GM19025 (cell line): ENCODE measurements at regions not wholly inside any gene's neighbourhood (a gene's known extent, or its start where the extent isn't known, plus 50 kb on each side); places are given as distances from the start of the nearest gene placed in this dataset.
A peak's percentile ranks its signal among the peaks of the same experiment; 100 is the strongest.

Source experiments
- ATAC-seq: cut with Tn5 transposase; IDR thresholded peaks from one replicate; pipeline ENCODE4 v1.9.1; 2021; ENCODE audit warnings: mild to moderate bottlenecking, low read depth, moderate library complexity; ENCODE audit not compliant: unreplicated experiment

GRCh38 chr2:3138621-3139020, 239.0 kb downstream of the EIPR1 start:
- no peak for ATAC-seq

- no peak for ATAC-seq
Measured at GRCh38 chr2:3137651-3138300, 239.8 kb downstream of the EIPR1 start.

GRCh38 chr2:3135676-3136075, 241.9 kb downstream of the EIPR1 start:
- ATAC-seq: no peak

DNA sequence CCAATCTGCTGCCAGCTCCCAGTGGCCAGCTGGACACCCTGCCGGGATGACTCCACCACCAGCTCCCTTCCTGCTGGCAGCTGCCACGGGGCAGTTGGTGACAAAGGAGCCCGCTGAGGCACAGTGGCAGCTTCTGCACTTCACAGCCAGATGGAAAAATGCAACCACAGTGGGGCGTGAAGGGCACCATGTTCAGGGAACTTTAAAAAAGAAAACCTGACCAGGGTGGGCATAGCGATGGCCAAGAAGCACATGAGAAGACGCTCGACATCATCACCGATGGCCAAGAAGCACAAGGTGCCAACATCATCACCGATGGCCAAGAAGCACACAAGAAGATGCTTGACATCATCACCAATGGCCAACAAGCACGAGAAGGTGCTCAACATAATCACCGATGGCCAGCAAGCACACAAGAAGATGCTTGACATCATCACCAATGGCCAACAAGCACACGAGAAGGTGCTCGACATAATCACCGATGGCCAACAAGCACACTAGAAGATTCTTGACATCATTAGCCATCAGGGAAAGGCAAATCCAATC, 243.5 kb downstream of the EIPR1 start:
- no peak for ATAC-seq

DNA sequence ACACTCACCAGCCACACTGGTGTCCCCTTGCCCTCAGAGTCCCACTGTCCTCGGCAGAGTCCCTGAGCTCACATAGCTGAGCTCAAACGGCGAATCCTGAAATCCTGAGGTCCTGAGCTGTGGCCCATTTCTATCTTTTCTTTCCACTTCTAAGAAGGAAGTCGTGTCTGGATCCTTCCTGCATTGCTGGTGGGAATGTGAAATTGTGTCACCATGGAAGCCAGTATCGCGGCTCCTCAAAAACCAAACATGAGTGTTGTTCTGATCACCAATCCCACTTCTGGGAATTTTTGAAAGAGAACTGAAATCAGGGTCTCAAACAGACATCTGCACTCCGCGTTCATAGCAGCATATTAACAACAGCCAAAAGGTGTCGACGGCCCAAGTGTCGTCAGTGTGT, 244.7 kb downstream of the EIPR1 start:
- no peak for ATAC-seq

DNA sequence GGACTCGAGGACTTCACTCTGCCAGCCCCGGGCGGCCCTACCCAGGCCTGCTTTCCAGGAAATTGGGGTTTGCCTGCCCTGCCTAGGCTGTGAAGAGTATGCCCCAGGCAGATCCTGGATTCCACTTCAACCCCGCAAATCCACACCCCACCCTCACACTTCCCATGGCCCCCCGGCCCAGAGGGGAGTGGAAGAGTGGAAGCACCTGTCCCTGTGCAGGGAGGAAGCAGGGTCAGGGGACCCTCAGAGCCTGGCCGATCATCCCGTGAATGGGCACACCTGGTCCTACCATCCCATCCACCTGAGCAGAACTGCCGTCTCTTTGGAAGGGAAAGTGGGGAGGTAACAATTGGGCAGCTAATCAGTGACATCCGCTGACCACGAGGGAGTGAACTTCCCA, 245.2 kb downstream of the EIPR1 start:
- ATAC-seq: no peak

DNA sequence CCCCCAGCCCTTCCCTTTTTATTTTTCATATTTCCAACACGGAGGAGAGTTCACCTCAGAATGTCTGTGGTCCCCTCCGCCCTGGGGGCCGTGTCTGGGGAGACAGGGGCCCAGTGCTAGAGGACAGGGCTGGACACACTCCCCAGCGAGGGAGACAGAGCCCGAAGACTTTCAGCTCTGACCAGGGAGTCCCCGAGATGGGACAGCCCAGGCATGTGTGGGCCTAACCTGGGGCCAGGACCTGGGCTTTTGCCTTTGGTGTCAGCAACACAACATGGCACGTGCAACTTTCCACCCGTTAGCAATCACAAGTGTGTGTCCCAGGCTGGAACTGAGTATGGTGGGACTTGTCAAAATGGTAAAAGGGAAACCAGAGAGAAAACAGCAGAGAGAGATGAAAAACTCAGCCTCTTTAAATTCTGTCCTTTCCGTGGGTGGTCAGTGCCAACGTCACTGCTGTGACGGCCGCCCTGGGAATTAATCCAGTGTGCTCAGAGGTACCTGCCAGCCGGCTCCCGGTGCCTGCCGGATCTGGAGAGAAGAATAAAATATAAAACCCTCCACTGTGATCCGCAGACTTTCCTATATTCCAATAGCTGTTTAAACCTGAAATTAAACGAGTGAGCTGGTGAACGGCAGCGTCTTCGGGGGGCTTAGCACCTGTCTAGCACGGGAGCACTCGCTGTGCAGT, 245.8 kb downstream of the EIPR1 start:
- ATAC-seq: no peak

GRCh38 chr2:3130889-3131635, 246.6 kb downstream of the EIPR1 start:
- ATAC-seq: no peak

GRCh38 chr2:3130444-3130843, 247.2 kb downstream of the EIPR1 start:
- ATAC-seq: no peak

DNA sequence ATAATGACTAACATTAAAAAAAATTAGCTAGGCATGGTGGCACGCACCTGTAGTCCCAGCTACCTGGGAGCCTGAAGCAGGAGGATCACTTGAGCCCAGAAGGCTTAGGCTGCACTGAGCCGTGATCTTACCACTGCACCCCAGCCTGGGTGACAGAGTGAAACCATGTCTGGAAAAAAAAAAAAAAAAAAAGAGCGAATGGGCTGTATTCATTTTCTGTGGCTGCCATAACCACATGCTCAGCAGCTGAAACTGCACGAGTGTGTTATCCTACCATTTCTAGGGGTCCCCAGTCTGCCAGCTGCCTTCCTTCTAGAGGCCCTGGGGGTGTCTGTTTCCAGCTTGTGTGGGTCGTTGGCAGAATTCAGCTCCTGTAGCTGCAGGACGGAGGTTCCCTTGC, 247.8 kb downstream of the EIPR1 start:
- peak; percentile 40 for ATAC-seq

- no peak for ATAC-seq
Measured at GRCh38 chr2:3128786-3129185, 248.8 kb downstream of the EIPR1 start.

GRCh38 chr2:3127710-3128109, 249.9 kb downstream of the EIPR1 start:
- ATAC-seq: no peak

- peak; percentile 65 for ATAC-seq
Measured at GRCh38 chr2:3126911-3127621, 250.6 kb downstream of the EIPR1 start.

DNA sequence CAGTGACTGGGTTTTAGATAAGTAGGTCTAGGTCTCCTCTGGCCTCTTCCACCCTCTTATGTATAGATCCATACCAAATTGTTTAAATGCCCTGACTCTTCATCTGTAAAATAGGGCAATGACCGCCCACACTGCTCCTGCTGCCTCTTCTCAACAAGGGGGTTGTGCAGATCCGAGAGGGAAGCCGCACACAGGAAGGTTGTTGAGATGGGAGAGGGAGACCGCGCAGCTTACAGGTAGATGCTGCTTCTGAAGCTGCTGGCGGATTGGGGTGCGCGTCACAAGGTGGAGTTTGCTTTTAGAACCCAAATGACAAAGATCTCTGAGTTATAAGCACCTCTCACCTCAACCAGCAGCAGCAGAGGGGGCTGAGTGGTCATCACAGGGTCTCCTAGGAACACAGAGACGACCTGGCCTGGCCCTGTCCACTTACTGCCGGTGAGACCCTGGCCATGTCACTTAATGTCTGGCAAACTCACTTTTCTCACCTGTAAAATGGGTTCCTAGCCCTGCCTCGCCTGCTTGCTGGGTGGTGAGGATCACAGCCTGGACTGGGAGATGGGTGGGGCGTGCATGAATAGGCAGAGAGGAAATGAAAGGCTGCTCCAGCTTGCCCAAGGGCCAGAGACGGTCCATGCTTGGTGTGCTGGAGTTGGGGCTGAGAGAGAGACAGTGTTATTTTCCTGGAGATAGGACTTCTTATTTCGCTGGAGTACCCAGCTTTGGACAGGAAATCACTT, 251.3 kb downstream of the EIPR1 start:
- ATAC-seq: no peak

DNA sequence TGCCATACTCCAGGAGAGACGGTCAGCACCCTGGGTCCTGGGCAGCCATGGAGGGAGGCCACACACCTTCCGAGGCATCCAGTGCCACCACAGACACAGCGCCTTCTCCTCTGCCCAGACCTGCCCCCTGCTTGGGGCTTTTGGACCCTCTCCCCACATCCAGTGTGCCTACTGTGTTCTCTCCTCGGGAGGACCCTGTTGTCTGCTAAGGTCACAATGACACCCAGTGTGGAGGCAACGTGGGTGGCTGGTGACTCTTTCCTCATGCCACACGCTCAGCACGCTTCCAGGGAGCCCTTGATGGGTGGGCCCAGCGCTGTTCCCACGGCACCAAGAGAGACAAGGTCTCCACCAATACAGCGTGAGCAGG, 251.9 kb downstream of the EIPR1 start:
- no peak for ATAC-seq

DNA sequence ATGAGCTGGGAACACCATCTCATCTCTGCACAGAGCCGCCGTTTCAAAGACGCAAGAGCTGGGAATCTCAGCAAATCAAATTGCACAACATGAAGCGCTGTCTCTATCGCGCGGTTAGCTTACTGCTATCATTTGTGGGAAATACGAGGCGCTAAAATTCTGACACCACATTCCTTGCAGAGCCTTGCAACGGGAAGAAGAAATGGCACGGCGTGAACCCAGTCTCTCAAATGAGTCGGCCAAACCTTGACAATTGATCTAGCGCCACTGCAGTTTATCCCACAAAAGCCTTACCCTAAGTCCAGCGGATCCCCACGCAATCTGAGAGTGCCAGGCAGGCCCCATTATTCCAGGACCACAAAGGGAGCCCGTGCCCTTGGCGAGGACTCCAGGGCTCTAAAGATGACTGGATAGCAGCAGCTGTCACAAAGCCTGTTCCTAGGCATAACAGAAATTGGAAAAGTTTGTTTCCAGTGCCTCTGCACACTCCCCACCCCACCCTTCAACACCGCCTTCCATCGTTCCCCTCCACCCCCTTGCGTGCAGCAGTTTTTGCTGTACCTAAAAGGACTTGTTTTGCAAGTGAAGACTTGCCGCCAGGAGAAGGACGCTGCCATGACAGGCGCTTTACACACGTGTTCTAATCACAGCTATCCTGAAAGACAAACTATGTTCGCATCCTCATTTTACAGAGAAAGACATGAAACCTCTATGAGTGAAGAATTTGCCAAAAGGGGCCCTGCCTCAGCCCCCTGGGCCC, 252.4 kb downstream of the EIPR1 start:
- ATAC-seq: no peak

DNA sequence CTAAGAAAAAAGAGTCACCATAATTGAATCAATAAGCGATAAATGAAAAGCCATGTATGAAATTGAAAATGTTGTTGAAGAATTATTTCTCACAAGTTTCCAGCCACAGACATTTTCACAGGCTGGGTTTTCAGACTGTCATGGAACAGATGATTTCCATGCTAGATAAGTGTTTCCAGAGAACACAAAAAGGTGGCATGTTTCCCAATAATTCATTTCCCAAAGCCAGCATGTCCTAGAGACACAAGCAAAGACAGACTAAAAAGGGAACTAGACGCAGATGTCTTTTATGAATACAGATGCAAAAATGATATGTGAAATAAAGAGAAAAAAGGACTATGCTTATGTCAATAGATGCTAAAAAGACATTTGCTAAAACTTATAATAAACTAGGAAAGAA, 255.1 kb downstream of the EIPR1 start:
- no peak for ATAC-seq

DNA sequence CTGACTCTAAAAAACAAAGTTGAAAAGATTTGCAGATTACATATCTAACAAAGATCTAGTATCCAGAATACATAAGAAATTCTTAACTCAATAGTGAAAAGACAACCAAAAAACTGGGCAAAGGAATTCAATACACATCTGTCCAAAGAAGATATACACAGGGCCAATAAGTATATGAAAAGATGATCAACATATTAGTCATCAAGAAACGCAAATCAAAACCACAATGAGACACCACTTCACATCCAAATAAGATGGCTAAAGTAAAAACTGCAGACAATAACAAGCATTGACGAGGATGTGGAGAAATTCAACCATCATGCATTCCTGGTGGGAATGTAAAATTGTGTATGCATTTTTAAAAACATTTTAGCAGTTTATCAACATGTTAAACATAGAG, 256.0 kb downstream of the EIPR1 start:
- no peak for ATAC-seq

DNA sequence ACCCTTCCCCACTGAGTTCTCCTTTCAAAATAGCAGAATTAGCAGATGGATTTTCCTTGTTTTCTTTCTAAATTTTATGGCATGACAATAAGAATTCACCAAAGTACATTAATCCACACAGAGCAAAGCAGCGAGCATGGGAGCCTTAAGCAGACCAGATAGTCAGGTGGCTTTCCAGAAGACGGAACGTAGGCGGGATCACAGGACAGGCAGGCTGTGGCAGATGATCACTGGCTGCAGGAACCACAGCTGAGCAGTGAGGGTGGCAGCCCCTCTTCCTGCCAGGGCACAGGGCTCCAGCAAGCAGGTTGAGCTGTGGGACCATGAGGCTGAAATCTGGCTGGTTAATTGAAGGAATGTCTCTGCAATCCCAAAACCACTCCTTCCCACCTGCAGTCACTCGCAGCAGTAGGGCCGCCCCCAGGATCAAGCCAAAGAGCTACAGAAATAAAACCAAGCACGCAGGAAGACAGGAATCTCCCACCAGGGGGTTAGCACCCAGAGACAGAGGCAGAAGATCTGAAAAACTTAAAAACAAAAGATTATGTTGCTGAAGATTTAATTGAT, 259.9 kb downstream of the EIPR1 start:
- no peak for ATAC-seq
